ENCODE measurements at regions not wholly inside any gene's neighbourhood (a gene's known extent, or its start where the extent isn't known, plus 50 kb on each side); places are given as distances from the start of the nearest gene placed in this dataset.

- Histone ChIP-seq H3K4me3 (replicated peaks in 1 of 3; ENCODE audit: insufficient read depth in 1 of 3, low read depth in 1 of 3, low read length in 3 of 3) (no peak overlapping the region), H3K36me3 (ENCODE audit: control insufficient read depth in 2 of 2, extremely low read depth in 1 of 2, insufficient read depth in 2 of 2, low read length in 2 of 2) (no peaks in the 10 kb centered on the region), H3K9me1 (replicated peaks; ENCODE audit: control insufficient read depth, extremely low read depth, insufficient read depth, low read length) (no peaks in the 10 kb centered on the region), H4K20me1 (replicated peaks; ENCODE audit: control insufficient read depth, extremely low read depth, insufficient read depth, low read length) (no peaks in the 10 kb centered on the region), H3K79me2 (ENCODE audit: control insufficient read depth, insufficient read depth, low read length) (no peaks in the 10 kb centered on the region), H3K9ac (replicated peaks; ENCODE audit: extremely low read depth, insufficient read depth, low read length) (no peak overlapping the region), H3K4me2 (ENCODE audit: insufficient read depth, low read length) (no peak overlapping the region), H3K9me3 (replicated peaks; ENCODE audit: control insufficient read depth, insufficient read depth, low read length) (no peaks in the 10 kb centered on the region), H2AFZ (ENCODE audit: low read depth, low read length) (no peak overlapping the region), H3K4me1 (ENCODE audit: control insufficient read depth, extremely low read depth, insufficient read depth, low read length) (peaks cover 15% of the 10 kb centered on the region), H3K27ac (ENCODE audit: insufficient read depth, low read depth, low read length) (no peak overlapping the region), H3K27me3 (ENCODE audit: control insufficient read depth in 2 of 2, insufficient read depth in 2 of 2, low read length in 2 of 2) (no peaks in the 10 kb centered on the region)
- DNase-seq (ENCODE audit: low read depth, low spot score), result no peak
- ChIA-PET POLR2A (no interaction called here), CTCF (interaction anchor here (0.8 to 1.2 kb wide), 2 partner anchors 12 to 53 kb away, joined by 3 read pairs; no protein-coding TSS in a partner anchor)
- intact Hi-C loops (cut with micrococcal nuclease) (no loop called here), dilution Hi-C loops (cut with MboI; ENCODE audit: extremely low pct_ligation_motif_present, low sequenced_read_pairs) (no loop called here)
- TF ChIP-seq JUN (IDR thresholded peaks at IDR 0.05; ENCODE audit: borderline replicate concordance, insufficient read depth, insufficient read length, low read depth) (no peak), EZH2 (IDR thresholded peaks at IDR 0.05; ENCODE audit: borderline replicate concordance, low read depth, low read length, severe bottlenecking) (no peak), POLR2AphosphoS5 (IDR thresholded peaks at IDR 0.05; ENCODE audit: insufficient read depth, low read depth, low read length) (no peak), MAX (IDR thresholded peaks at IDR 0.05; ENCODE audit: insufficient read depth, insufficient read length) (no peak)
- no TSS peak for BruUV-seq (replicated peaks)
- FAIRE-seq, result no peak
Observed at GRCh38 chr13:64643066-64643465, 2587.1 kb downstream of the PCDH9 start.

DNA sequence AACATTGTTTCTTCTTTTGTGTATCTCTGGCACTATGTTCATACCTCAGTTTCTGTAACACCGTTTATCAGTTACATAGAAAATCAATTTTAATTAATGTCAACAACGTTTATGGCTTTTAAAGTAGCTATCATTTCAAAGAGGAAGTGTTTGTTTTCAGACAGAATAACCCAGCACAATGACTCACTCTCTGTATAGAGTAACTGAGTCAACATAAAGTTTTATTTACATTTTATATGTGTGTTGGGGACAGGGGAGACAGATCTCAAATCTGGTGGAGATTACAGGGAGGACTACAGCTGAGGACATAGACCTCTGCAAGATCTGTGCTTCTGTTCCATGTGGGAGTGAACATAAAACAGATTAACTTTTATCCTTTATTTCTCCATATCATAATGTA is 2590.1 kb downstream of the PCDH9 start:
- Histone ChIP-seq H2AFZ (ENCODE audit: low read depth, low read length) (no peak overlapping the region), H3K4me1 (ENCODE audit: control insufficient read depth, extremely low read depth, insufficient read depth, low read length) (peaks cover 15% of the 10 kb centered on the region), H3K9me1 (replicated peaks; ENCODE audit: control insufficient read depth, extremely low read depth, insufficient read depth, low read length) (no peaks in the 10 kb centered on the region), H3K36me3 (ENCODE audit: control insufficient read depth in 2 of 2, extremely low read depth in 1 of 2, insufficient read depth in 2 of 2, low read length in 2 of 2) (no peaks in the 10 kb centered on the region), H3K9ac (replicated peaks; ENCODE audit: extremely low read depth, insufficient read depth, low read length) (no peak overlapping the region), H3K27ac (ENCODE audit: insufficient read depth, low read depth, low read length) (no peak overlapping the region), H4K20me1 (replicated peaks; ENCODE audit: control insufficient read depth, extremely low read depth, insufficient read depth, low read length) (no peaks in the 10 kb centered on the region), H3K79me2 (ENCODE audit: control insufficient read depth, insufficient read depth, low read length) (no peaks in the 10 kb centered on the region), H3K27me3 (ENCODE audit: control insufficient read depth in 2 of 2, insufficient read depth in 2 of 2, low read length in 2 of 2) (no peaks in the 10 kb centered on the region), H3K4me2 (ENCODE audit: insufficient read depth, low read length) (peak overlapping the region; percentile 21), H3K4me3 (replicated peaks in 1 of 3; ENCODE audit: insufficient read depth in 1 of 3, low read depth in 1 of 3, low read length in 3 of 3) (no peak overlapping the region), H3K9me3 (replicated peaks; ENCODE audit: control insufficient read depth, insufficient read depth, low read length) (no peaks in the 10 kb centered on the region)
- FAIRE-seq (no peak), DNase-seq (ENCODE audit: low read depth, low spot score) (peak; percentile 60)
- peak; percentile 38 for TF ChIP-seq JUN (IDR thresholded peaks at IDR 0.05; ENCODE audit: borderline replicate concordance, insufficient read depth, insufficient read length, low read depth)
- TF ChIP-seq, protein P1, sequence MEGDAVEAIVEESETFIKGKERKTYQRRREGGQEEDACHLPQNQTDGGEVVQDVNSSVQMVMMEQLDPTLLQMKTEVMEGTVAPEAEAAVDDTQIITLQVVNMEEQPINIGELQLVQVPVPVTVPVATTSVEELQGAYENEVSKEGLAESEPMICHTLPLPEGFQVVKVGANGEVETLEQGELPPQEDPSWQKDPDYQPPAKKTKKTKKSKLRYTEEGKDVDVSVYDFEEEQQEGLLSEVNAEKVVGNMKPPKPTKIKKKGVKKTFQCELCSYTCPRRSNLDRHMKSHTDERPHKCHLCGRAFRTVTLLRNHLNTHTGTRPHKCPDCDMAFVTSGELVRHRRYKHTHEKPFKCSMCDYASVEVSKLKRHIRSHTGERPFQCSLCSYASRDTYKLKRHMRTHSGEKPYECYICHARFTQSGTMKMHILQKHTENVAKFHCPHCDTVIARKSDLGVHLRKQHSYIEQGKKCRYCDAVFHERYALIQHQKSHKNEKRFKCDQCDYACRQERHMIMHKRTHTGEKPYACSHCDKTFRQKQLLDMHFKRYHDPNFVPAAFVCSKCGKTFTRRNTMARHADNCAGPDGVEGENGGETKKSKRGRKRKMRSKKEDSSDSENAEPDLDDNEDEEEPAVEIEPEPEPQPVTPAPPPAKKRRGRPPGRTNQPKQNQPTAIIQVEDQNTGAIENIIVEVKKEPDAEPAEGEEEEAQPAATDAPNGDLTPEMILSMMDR (IDR thresholded peaks at IDR 0.05; ENCODE audit: extremely low read depth in 1 of 2, insufficient read depth in 1 of 2, low read depth in 1 of 2, low read length in 2 of 2), result no peak
- no peak for TF ChIP-seq POLR2A (IDR thresholded peaks at IDR 0.05; ENCODE audit: low read depth, low read length)
- TF ChIP-seq MYC (IDR thresholded peaks at IDR 0.05; ENCODE audit: low read depth, low read length), result no peak
- peak; percentile 76 for TF ChIP-seq FOS (IDR thresholded peaks at IDR 0.05; ENCODE audit: borderline replicate concordance, insufficient read depth, low read length)
- no peak for TF ChIP-seq MAX (IDR thresholded peaks at IDR 0.05; ENCODE audit: insufficient read depth, insufficient read length)
- peak; percentile 14 for TF ChIP-seq GATA2 (IDR thresholded peaks at IDR 0.05; ENCODE audit: insufficient read depth, insufficient read length, low read depth, low read length)
- no TSS peak for BruUV-seq (replicated peaks)
- ChIA-PET POLR2A (no interaction called here), CTCF (no interaction called here)
- intact Hi-C loops (cut with micrococcal nuclease), result no loop called here
- dilution Hi-C loops (cut with MboI; ENCODE audit: extremely low pct_ligation_motif_present, low sequenced_read_pairs), result no loop called here

All from endothelial cell of umbilical vein (primary cell).